Stomach (tissue), 8 donors: ENCODE measurements at regions not wholly inside any gene's neighbourhood (a gene's known extent, or its start where the extent isn't known, plus 50 kb on each side); places are given as distances from the start of the nearest gene placed in this dataset.

Experiments used
- DNase-seq, 2 donors: peaks; one replicate each; pipeline versions ENCODE4 v3.0.0 to v3.0.0-alpha.2; 2013 to 2019
- H3K27ac ChIP-seq, 5 donors: fragments of 200-600 bp in 4 of 5; sonication (generic) in 4 of 5; one replicate each; pipeline ENCODE4 v1.5.1; 2013 to 2019; ENCODE audit warnings: mild to moderate bottlenecking in 1 of 5, moderate library complexity in 1 of 5
- H3K27me3 ChIP-seq, 3 donors: fragments of 200-600 bp; sonication (generic); one replicate each; pipeline ENCODE4 v1.5.1; 2017 to 2019; ENCODE audit warnings: mixed run types in 1 of 3
- H3K36me3 ChIP-seq, 4 donors: fragments of 200-600 bp; sonication (generic); 1 replicate in 3 of 4; 2 replicates in 1 of 4; pipeline ENCODE4 v1.5.1; 2016 to 2019
- H3K4me1 ChIP-seq, 4 donors: fragments of 200-600 bp; sonication (generic); one replicate each; pipeline ENCODE4 v1.5.1; 2016 to 2019
- H3K4me3 ChIP-seq, 4 donors: fragments of 200-600 bp; sonication (generic) in 3 of 4; one replicate each; pipeline ENCODE4 v1.5.1; 2016 to 2019; ENCODE audit warnings: mild to moderate bottlenecking in 1 of 4
- H3K9me3 ChIP-seq, 4 donors: fragments of 200-600 bp; sonication (generic); one replicate each; pipeline ENCODE4 v1.5.1; 2016 to 2019
- CTCF ChIP-seq, 7 experiments: fragments of 450-650 bp in 4 of 7; fragments of 200-600 bp in 3 of 7; sonication (generic) in 3 of 7; IDR thresholded peaks; one replicate each; pipeline ENCODE4 v1.5.1; 2016 to 2019; ENCODE audit warnings: antibody characterized with exemption in 7 of 7, control low read depth in 2 of 7, mild to moderate bottlenecking in 1 of 7
- EP300 ChIP-seq: sonication (generic); formaldehyde crosslinking; IDR thresholded peaks from one replicate; pipeline ENCODE4 v1.6.1; 2017; ENCODE audit warnings: antibody characterized with exemption
- POLR2A ChIP-seq, 4 donors: fragments of 450-650 bp; IDR thresholded peaks; one replicate each; pipeline ENCODE4 v1.6.1; 2016; ENCODE audit warnings: antibody characterized with exemption in 4 of 4, control low read depth in 2 of 4, mild to moderate bottlenecking in 1 of 4, moderate library complexity in 1 of 4
- POLR2AphosphoS5 ChIP-seq, 3 donors: sonication (generic); formaldehyde crosslinking; IDR thresholded peaks; one replicate each; pipeline ENCODE4 v1.6.1; 2016; ENCODE audit warnings: antibody characterized with exemption in 3 of 3
- WGBS, 5 donors: extraction: QIAGEN DNeasy Blood & Tissue Kit in 3 of 5; methylation state at CpG; one replicate each; pipeline versions ENCODE4 v1.1.5 to v1.1.7; 2013 to 2018; 5-methylcytosine and 5-hydroxymethylcytosine counted together
- intact Hi-C: fragments of 100-400 bp; cut with DNase I; formaldehyde crosslinking; loops from one replicate; pipeline ENCODE4 v1.15.1; 2023; ENCODE audit warnings: low total_unique reads
- donor health status: healthy with polysubstance abuse.
- donor health status: Bipolar disorder and iron deficiency.
- donor health status: healthy.

GRCh38 chr5:125310749-125311148 lies 564.3 kb upstream of the ZNF608 start:
- H3K27me3 ChIP-seq = no peaks in the 10 kb centered on the region

GRCh38 chr5:125311743-125312142 lies 565.3 kb upstream of the ZNF608 start:
- 65 to 88% (median 76%) methylated on average over 1 of the region's 1 CpG for WGBS, 5 donors
- H3K9me3 ChIP-seq = peaks cover 0 to 10% (median 8%) of the 10 kb centered on the region in 4 donors
- no peaks in the 10 kb centered on the region for H3K27me3 ChIP-seq
- intact Hi-C loops = no loop called here
- H3K27ac ChIP-seq = no peak overlapping the region
- peak in 1 of 2 donors; percentile 20 for DNase-seq
- no peak overlapping the region for H3K4me3 ChIP-seq
- H3K4me1 ChIP-seq = no peaks in the 10 kb centered on the region
- TF ChIP-seq POLR2AphosphoS5 (IDR thresholded peaks at IDR 0.05) = no peak
- no peak for TF ChIP-seq CTCF (IDR thresholded peaks at IDR 0.05)
- TF ChIP-seq EP300 = no peak
- no peak for TF ChIP-seq POLR2A (IDR thresholded peaks at IDR 0.05)
- no peaks in the 10 kb centered on the region for H3K36me3 ChIP-seq

More at GRCh38 chr5:125310749-125311148, 564.3 kb upstream of the ZNF608 start:
- no peak overlapping the region for H3K27ac ChIP-seq
- TF ChIP-seq POLR2AphosphoS5 (IDR thresholded peaks at IDR 0.05) (no peak), EP300 (no peak), CTCF (IDR thresholded peaks at IDR 0.05) (no peak), POLR2A (IDR thresholded peaks at IDR 0.05) (no peak)
- no peaks in the 10 kb centered on the region for H3K36me3 ChIP-seq
- H3K9me3 ChIP-seq = peaks cover 0 to 14% (median 9%) of the 10 kb centered on the region in 4 donors
- intact Hi-C loops = no loop called here
- no peak for DNase-seq
- no peak overlapping the region for H3K4me3 ChIP-seq
- no peaks in the 10 kb centered on the region for H3K4me1 ChIP-seq

- 94 to 96% (median 96%) methylated on average over 4 of the region's 4 CpGs for WGBS, 5 donors
- H3K4me3 ChIP-seq = no peak overlapping the region
- DNase-seq = no peak
- H3K36me3 ChIP-seq = no peaks in the 10 kb centered on the region
- H3K9me3 ChIP-seq = peaks cover 0 to 10% (median 8%) of the 10 kb centered on the region in 4 donors
- no peak overlapping the region for H3K27ac ChIP-seq
- TF ChIP-seq POLR2AphosphoS5 (IDR thresholded peaks at IDR 0.05) (no peak), CTCF (IDR thresholded peaks at IDR 0.05) (no peak), EP300 (no peak), POLR2A (IDR thresholded peaks at IDR 0.05) (no peak)
- intact Hi-C loops = no loop called here
- no peaks in the 10 kb centered on the region for H3K27me3 ChIP-seq
- no peaks in the 10 kb centered on the region for H3K4me1 ChIP-seq
Measured at GRCh38 chr5:125313555-125313954, 567.1 kb upstream of the ZNF608 start.

- no peak for DNase-seq
- 52 to 71% (median 58%) methylated on average over 1 of the region's 1 CpG for WGBS, 5 donors
- no peaks in the 10 kb centered on the region for H3K36me3 ChIP-seq
- H3K27ac ChIP-seq = no peak overlapping the region
- H3K4me3 ChIP-seq = no peak overlapping the region
- H3K27me3 ChIP-seq = no peaks in the 10 kb centered on the region
- no peaks in the 10 kb centered on the region for H3K4me1 ChIP-seq
- TF ChIP-seq CTCF (IDR thresholded peaks at IDR 0.05) = no peak
- TF ChIP-seq POLR2A (IDR thresholded peaks at IDR 0.05) = no peak
- TF ChIP-seq POLR2AphosphoS5 (IDR thresholded peaks at IDR 0.05) = no peak
- TF ChIP-seq EP300 = no peak
- H3K9me3 ChIP-seq = peaks cover 0 to 10% (median 8%) of the 10 kb centered on the region in 4 donors
- intact Hi-C loops = no loop called here
Measured at GRCh38 chr5:125315306-125315705, 568.9 kb upstream of the ZNF608 start.
